ENCODE measurements at regions not wholly inside any gene's neighbourhood (a gene's known extent, or its start where the extent isn't known, plus 50 kb on each side); places are given as distances from the start of the nearest gene placed in this dataset.
"Not testable (repeated sequence)": the region's sequence is repeated elsewhere in the genome, so short reads cannot be mapped to it uniquely, and the experiment has no call there.

GRCh38 chr4:154117726-154118125 is 328.8 kb upstream of the SFRP2 start:
- in situ Hi-C loops (cut with HindIII; ENCODE audit: low sequenced_read_pairs); DNase-seq (ENCODE audit: low spot score): not testable (repeated sequence)

GRCh38 chr4:154107337-154107736 is 318.5 kb upstream of the SFRP2 start:
- in situ Hi-C loops (cut with HindIII; ENCODE audit: low sequenced_read_pairs), result no loop called here
- no peak for DNase-seq (ENCODE audit: low spot score)

GRCh38 chr4:154088741-154089140 is 299.9 kb upstream of the SFRP2 start:
- in situ Hi-C loops (cut with HindIII; ENCODE audit: low sequenced_read_pairs), result no loop called here
- DNase-seq (ENCODE audit: low spot score), result no peak

GRCh38 chr4:154086247-154086646 is 297.4 kb upstream of the SFRP2 start:
- DNase-seq (ENCODE audit: low spot score), result no peak
- in situ Hi-C loops (cut with HindIII; ENCODE audit: low sequenced_read_pairs), result no loop called here

- no peak for DNase-seq (ENCODE audit: low spot score)
- in situ Hi-C loops (cut with HindIII; ENCODE audit: low sequenced_read_pairs), result no loop called here
Observed at GRCh38 chr4:154084864-154085263, 296.0 kb upstream of the SFRP2 start.

GRCh38 chr4:154082760-154083535 is 294.1 kb upstream of the SFRP2 start:
- no peak for DNase-seq (ENCODE audit: low spot score)
- in situ Hi-C loops (cut with HindIII; ENCODE audit: low sequenced_read_pairs), result no loop called here

GRCh38 chr4:154081391-154081790 is 292.5 kb upstream of the SFRP2 start:
- no peak for DNase-seq (ENCODE audit: low spot score)
- in situ Hi-C loops (cut with HindIII; ENCODE audit: low sequenced_read_pairs), result no loop called here

GRCh38 chr4:154078504-154079350 is 289.8 kb upstream of the SFRP2 start:
- DNase-seq (ENCODE audit: low spot score), result no peak
- in situ Hi-C loops (cut with HindIII; ENCODE audit: low sequenced_read_pairs), result no loop called here

GRCh38 chr4:154076921-154077320 is 288.0 kb upstream of the SFRP2 start:
- DNase-seq (ENCODE audit: low spot score), result no peak
- in situ Hi-C loops (cut with HindIII; ENCODE audit: low sequenced_read_pairs), result no loop called here

GRCh38 chr4:154073107-154073822 is 284.4 kb upstream of the SFRP2 start:
- in situ Hi-C loops (cut with HindIII; ENCODE audit: low sequenced_read_pairs), result no loop called here

GRCh38 chr4:154067786-154068185 is 278.9 kb upstream of the SFRP2 start:
- in situ Hi-C loops (cut with HindIII; ENCODE audit: low sequenced_read_pairs), result no loop called here

More at GRCh38 chr4:154073107-154073822, 284.4 kb upstream of the SFRP2 start:
- DNase-seq (ENCODE audit: low spot score), result no peak

GRCh38 chr4:154065368-154065767 is 276.5 kb upstream of the SFRP2 start:
- DNase-seq (ENCODE audit: low spot score), result no peak
- in situ Hi-C loops (cut with HindIII; ENCODE audit: low sequenced_read_pairs), result no loop called here

More at GRCh38 chr4:154067786-154068185, 278.9 kb upstream of the SFRP2 start:
- DNase-seq (ENCODE audit: low spot score), result no peak

GRCh38 chr4:154064244-154064643 is 275.4 kb upstream of the SFRP2 start:
- no peak for DNase-seq (ENCODE audit: low spot score)
- in situ Hi-C loops (cut with HindIII; ENCODE audit: low sequenced_read_pairs), result no loop called here

- DNase-seq (ENCODE audit: low spot score), result no peak
- in situ Hi-C loops (cut with HindIII; ENCODE audit: low sequenced_read_pairs), result no loop called here
Observed at GRCh38 chr4:154049457-154050181, 260.7 kb upstream of the SFRP2 start.

- no peak for DNase-seq (ENCODE audit: low spot score)
- in situ Hi-C loops (cut with HindIII; ENCODE audit: low sequenced_read_pairs), result no loop called here
Observed at GRCh38 chr4:154047733-154048132, 258.9 kb upstream of the SFRP2 start.

GRCh38 chr4:154044742-154045485 is 256.0 kb upstream of the SFRP2 start:
- in situ Hi-C loops (cut with HindIII; ENCODE audit: low sequenced_read_pairs), result no loop called here
- DNase-seq (ENCODE audit: low spot score), result no peak

GRCh38 chr4:154044108-154044531 is 255.2 kb upstream of the SFRP2 start:
- in situ Hi-C loops (cut with HindIII; ENCODE audit: low sequenced_read_pairs), result no loop called here
- DNase-seq (ENCODE audit: low spot score), result no peak

GRCh38 chr4:154041640-154042039 is 252.8 kb upstream of the SFRP2 start:
- in situ Hi-C loops (cut with HindIII; ENCODE audit: low sequenced_read_pairs), result no loop called here
- no peak for DNase-seq (ENCODE audit: low spot score)
